Gastrocnemius medialis (tissue), 4 donors: ENCODE measurements at regions not wholly inside any gene's neighbourhood (a gene's known extent, or its start where the extent isn't known, plus 50 kb on each side); places are given as distances from the start of the nearest gene placed in this dataset.

Experiments used
- ATAC-seq, 2 donors: fragments of 150-250 bp; one replicate each; pipeline ENCODE4 v1.9.1; 2016
- DNase-seq, 2 donors: peaks; one replicate each; pipeline ENCODE4 v3.0.0-alpha.2; 2019
- H3K27ac ChIP-seq, 4 donors: fragments of 200-600 bp; sonication (generic); 1 replicate in 1 of 4; 2 replicates in 3 of 4; pipeline ENCODE4 v1.5.1; 2016 to 2018; ENCODE audit warnings: mild to moderate bottlenecking in 2 of 4, moderate library complexity in 1 of 4
- H3K27me3 ChIP-seq, 3 donors: fragments of 200-600 bp; sonication (generic) in 2 of 3; 1 replicate in 1 of 3; 2 replicates in 2 of 3; pipeline versions ENCODE4 v1.5.1 to v1.6.0; 2016 to 2019; ENCODE audit warnings: mild to moderate bottlenecking in 1 of 3, moderate library complexity in 1 of 3
- H3K36me3 ChIP-seq, 2 donors: fragments of 200-600 bp; sonication (generic) in 1 of 2; one replicate each; pipeline ENCODE4 v1.5.1; 2017 to 2018
- H3K4me1 ChIP-seq, 2 donors: fragments of 200-600 bp; sonication (generic) in 1 of 2; one replicate each; pipeline ENCODE4 v1.5.1; 2016 to 2017; ENCODE audit warnings: mild to moderate bottlenecking in 2 of 2
- H3K4me3 ChIP-seq, 4 donors: fragments of 200-600 bp; sonication (generic) in 3 of 4; 1 replicate in 1 of 4; 2 replicates in 3 of 4; pipeline ENCODE4 v1.5.1; 2016 to 2019; ENCODE audit warnings: mild to moderate bottlenecking in 2 of 4
- H3K9me3 ChIP-seq, 3 donors: fragments of 200-600 bp; sonication (generic) in 2 of 3; 1 replicate in 1 of 3; 2 replicates in 2 of 3; pipeline ENCODE4 v1.5.1; 2016 to 2019
- CTCF ChIP-seq, 5 experiments: fragments of 450-650 bp in 3 of 5; fragments of 200-600 bp in 2 of 5; sonication (generic) in 2 of 5; IDR thresholded peaks in 4 of 5; conservative IDR thresholded peaks in 1 of 5; 1 replicate in 4 of 5; 2 replicates in 1 of 5; pipeline ENCODE4 v1.5.1; 2016 to 2019; ENCODE audit warnings: antibody characterized with exemption in 5 of 5, mild to moderate bottlenecking in 3 of 5, moderate library complexity in 3 of 5
- POLR2A ChIP-seq, 2 donors: fragments of 450-650 bp; IDR thresholded peaks; one replicate each; pipeline ENCODE4 v1.6.1; 2017; ENCODE audit warnings: antibody characterized with exemption in 2 of 2, mild to moderate bottlenecking in 2 of 2, moderate library complexity in 2 of 2
- in situ Hi-C, 4 donors: fragments of 200-750 bp; cut with MboI; loops; one replicate each; pipeline versions ENCODE4 v1.15.0 to v1.8.0; 2017; ENCODE audit warnings: low sequenced_read_pairs in 4 of 4
- intact Hi-C: fragments of 100-400 bp; cut with DNase I; formaldehyde crosslinking; loops from one replicate; pipeline ENCODE4 v1.15.1; 2023; ENCODE audit warnings: low total_unique reads

GRCh38 chr16:86753399-86753798 is 175.1 kb downstream of the FOXL1 start:
- Histone ChIP-seq H3K4me3 (no peak overlapping the region), H3K36me3 (no peaks in the 10 kb centered on the region), H3K9me3 (no peaks in the 10 kb centered on the region), H3K27ac (no peak overlapping the region), H3K27me3 (peaks cover 0 to 17% (median 0%) of the 10 kb centered on the region in 3 donors), H3K4me1 (peaks cover 4 to 7% of the 10 kb centered on the region in 2 donors)
- TF ChIP-seq CTCF (IDR thresholded peaks at IDR 0.05 in 4 of 5, conservative IDR thresholded peaks at IDR 0.05 in 1 of 5), result no peak
- no peak for TF ChIP-seq POLR2A (IDR thresholded peaks at IDR 0.05)
- no peak for ATAC-seq
- in situ Hi-C loops, result loop anchor here in 3 of 4 donors (10.0 to 25.0 kb wide), 2 partner anchors 166 to 169 kb away; partner anchors contain the start of gene FOXL1 (in 2 of the 3)
- intact Hi-C loops, result no loop called here
- DNase-seq, result no peak

- Histone ChIP-seq H3K36me3 (no peaks in the 10 kb centered on the region), H3K27me3 (peaks cover 7 to 35% (median 9%) of the 10 kb centered on the region in 3 donors), H3K4me1 (peaks cover 3 to 7% of the 10 kb centered on the region in 2 donors), H3K9me3 (no peaks in the 10 kb centered on the region), H3K27ac (no peak overlapping the region), H3K4me3 (no peak overlapping the region)
- intact Hi-C loops, result no loop called here
- in situ Hi-C loops, result loop anchor here in 3 of 4 donors (10.0 to 25.0 kb wide), 2 partner anchors 168 to 171 kb away; partner anchors contain the start of gene FOXL1 (in 2 of the 3)
- ATAC-seq, result no peak
- TF ChIP-seq CTCF (IDR thresholded peaks at IDR 0.05 in 4 of 5, conservative IDR thresholded peaks at IDR 0.05 in 1 of 5) (no peak), POLR2A (IDR thresholded peaks at IDR 0.05) (no peak)
- DNase-seq, result no peak
Measured at GRCh38 chr16:86755571-86756006, 177.2 kb downstream of the FOXL1 start.

GRCh38 chr16:86756882-86757703 is 178.7 kb downstream of the FOXL1 start:
- intact Hi-C loops (no loop called here), in situ Hi-C loops (loop anchor here in 3 of 4 donors (10.0 to 25.0 kb wide), 2 partner anchors 170 to 172 kb away; partner anchors contain the start of gene FOXL1 (in 2 of the 3))
- Histone ChIP-seq H3K4me3 (no peak overlapping the region), H3K36me3 (no peaks in the 10 kb centered on the region), H3K27ac (no peak overlapping the region), H3K4me1 (no peaks in the 10 kb centered on the region), H3K27me3 (peaks cover 19 to 47% (median 24%) of the 10 kb centered on the region in 3 donors), H3K9me3 (no peaks in the 10 kb centered on the region)
- TF ChIP-seq CTCF (IDR thresholded peaks at IDR 0.05 in 4 of 5, conservative IDR thresholded peaks at IDR 0.05 in 1 of 5) (no peak), POLR2A (IDR thresholded peaks at IDR 0.05) (no peak)
- DNase-seq, result no peak
- no peak for ATAC-seq

- Histone ChIP-seq H3K4me3 (no peak overlapping the region), H3K9me3 (no peaks in the 10 kb centered on the region), H3K27me3 (peaks cover 19 to 53% (median 26%) of the 10 kb centered on the region in 3 donors), H3K4me1 (no peaks in the 10 kb centered on the region), H3K27ac (no peak overlapping the region), H3K36me3 (no peaks in the 10 kb centered on the region)
- TF ChIP-seq POLR2A (IDR thresholded peaks at IDR 0.05) (no peak), CTCF (IDR thresholded peaks at IDR 0.05 in 4 of 5, conservative IDR thresholded peaks at IDR 0.05 in 1 of 5) (no peak)
- intact Hi-C loops, result no loop called here
- in situ Hi-C loops, result loop anchor here in 3 of 4 donors (10.0 to 25.0 kb wide), 2 partner anchors 170 to 173 kb away; partner anchors contain the start of gene FOXL1 (in 2 of the 3)
- ATAC-seq (no peak), DNase-seq (no peak)
Measured at GRCh38 chr16:86757704-86758040, 179.3 kb downstream of the FOXL1 start.
